Neural progenitor cell (in vitro differentiated cells): ENCODE measurements at regions not wholly inside any gene's neighbourhood (a gene's known extent, or its start where the extent isn't known, plus 50 kb on each side); places are given as distances from the start of the nearest gene placed in this dataset.
A peak's percentile ranks its signal among the peaks of the same experiment; 100 is the strongest.

Experiments
- DNase-seq: peaks from one replicate; pipeline ENCODE4 v3.0.0-alpha.2; 2016; ENCODE audit warnings: low spot score
- H2AFZ ChIP-seq: fragments of 200-600 bp; sonication (generic); replicated peaks from 2 replicates; pipeline ENCODE4 v1.6.1; 2016; ENCODE audit warnings: antibody characterized with exemption
- H3F3A ChIP-seq: fragments of 200-600 bp; sonication (generic); 2 replicates; pipeline ENCODE4 v1.6.1; 2016; ENCODE audit warnings: antibody characterized with exemption, low read depth
- H3K27ac ChIP-seq: fragments of 200-600 bp; sonication (generic); 2 replicates; pipeline ENCODE4 v1.5.1; 2016; ENCODE audit warnings: mild to moderate bottlenecking
- H3K27me3 ChIP-seq: fragments of 200-600 bp; sonication (generic); 2 replicates; pipeline ENCODE4 v1.6.1; 2016; ENCODE audit warnings: mild to moderate bottlenecking, moderate library complexity
- H3K36me3 ChIP-seq: fragments of 200-600 bp; sonication (generic); 2 replicates; pipeline ENCODE4 v1.5.1; 2016
- H3K4me1 ChIP-seq: fragments of 200-600 bp; sonication (generic); 2 replicates; pipeline ENCODE4 v1.6.1; 2016; ENCODE audit warnings: mixed run types
- H3K4me2 ChIP-seq: fragments of 200-600 bp; sonication (generic); 2 replicates; pipeline ENCODE4 v1.6.1; 2016
- H3K4me3 ChIP-seq: fragments of 200-600 bp; sonication (generic); 2 replicates; pipeline ENCODE4 v1.5.1; 2016
- H3K79me2 ChIP-seq: fragments of 200-600 bp; sonication (generic); 2 replicates; pipeline ENCODE4 v1.6.1; 2016; ENCODE audit warnings: low read depth
- H3K9ac ChIP-seq: fragments of 200-600 bp; sonication (generic); 2 replicates; pipeline ENCODE4 v1.6.1; 2016
- H3K9me3 ChIP-seq: fragments of 200-600 bp; sonication (generic); 2 replicates; pipeline ENCODE4 v1.5.1; 2016; ENCODE audit warnings: low read depth
- H4K20me1 ChIP-seq: fragments of 200-600 bp; sonication (generic); 2 replicates; pipeline ENCODE4 v1.6.1; 2016; ENCODE audit warnings: low read depth
- H3K27ac Mint-ChIP-seq: 3 replicates; pipeline ENCODE4 v1.8.0; 2021; ENCODE audit warnings: mixed read lengths
- H3K27me3 Mint-ChIP-seq: 2 replicates; pipeline ENCODE4 v1.8.0; 2022; ENCODE audit warnings: low read depth, mild to moderate bottlenecking, inconsistent platforms, moderate library complexity, mixed read lengths; ENCODE audit not compliant: insufficient read depth
- H3K36me3 Mint-ChIP-seq: 3 replicates; pipeline ENCODE4 v1.8.0; 2021; ENCODE audit warnings: mixed read lengths
- H3K4me1 Mint-ChIP-seq: 3 replicates; pipeline ENCODE4 v1.8.0; 2021; ENCODE audit warnings: mixed read lengths
- H3K4me3 Mint-ChIP-seq: 3 replicates; pipeline ENCODE4 v1.8.0; 2021; ENCODE audit warnings: mild to moderate bottlenecking, moderate library complexity, mixed read lengths
- H3K9me3 Mint-ChIP-seq: 3 replicates; pipeline ENCODE4 v1.8.0; 2020; ENCODE audit warnings: mixed read lengths
- CTCF ChIP-seq: fragments of 200-600 bp; sonication (generic); IDR thresholded peaks from 2 replicates; pipeline ENCODE4 v1.5.1; 2017; ENCODE audit warnings: antibody characterized with exemption, mild to moderate bottlenecking
- EZH2 ChIP-seq: fragments of 200-600 bp; sonication (generic); IDR thresholded peaks from 2 replicates; pipeline ENCODE4 v1.6.1; 2017; ENCODE audit warnings: antibody characterized with exemption, mild to moderate bottlenecking, moderate library complexity
- EZH2phosphoT487 ChIP-seq: fragments of 200-600 bp; sonication (generic); IDR thresholded peaks from 2 replicates; pipeline ENCODE4 v1.6.1; 2017; ENCODE audit warnings: antibody characterized with exemption

- no peak overlapping the region for H3K4me2 ChIP-seq
- H2AFZ ChIP-seq, result peak overlapping the region; percentile 59
- peaks cover 5% of the 10 kb centered on the region for H3K9me3 Mint-ChIP-seq
- H3K4me3 ChIP-seq, result no peak overlapping the region
- H3K27ac Mint-ChIP-seq, result no peak overlapping the region
- H3K4me1 Mint-ChIP-seq, result peaks cover 5% of the 10 kb centered on the region
- TF ChIP-seq CTCF, result no peak
- no peak for TF ChIP-seq EZH2
- TF ChIP-seq EZH2phosphoT487, result no peak
- H3K36me3 ChIP-seq, result no peaks in the 10 kb centered on the region
- H3K9ac ChIP-seq, result no peak overlapping the region
- peaks cover 7% of the 10 kb centered on the region for H3K4me1 ChIP-seq
- H3K27ac ChIP-seq, result no peak overlapping the region
- H3K27me3 ChIP-seq, result no peaks in the 10 kb centered on the region
- no peaks in the 10 kb centered on the region for H3K9me3 ChIP-seq
- DNase-seq, result no peak
- no peaks in the 10 kb centered on the region for H3K36me3 Mint-ChIP-seq
- H3K79me2 ChIP-seq, result no peaks in the 10 kb centered on the region
- H4K20me1 ChIP-seq, result no peaks in the 10 kb centered on the region
- peaks cover 2% of the 10 kb centered on the region for H3K27me3 Mint-ChIP-seq
- no peak overlapping the region for H3K4me3 Mint-ChIP-seq
- no peaks in the 10 kb centered on the region for H3F3A ChIP-seq
Observed at GRCh38 chr4:100823993-100824323, 306.1 kb upstream of the EMCN start.

- Mint-ChIP-seq H3K9me3 (peaks cover under 1% of the 10 kb centered on the region), H3K27me3 (peaks cover 2% of the 10 kb centered on the region), H3K27ac (no peak overlapping the region), H3K4me1 (peaks cover 5% of the 10 kb centered on the region), H3K4me3 (no peak overlapping the region), H3K36me3 (no peaks in the 10 kb centered on the region)
- TF ChIP-seq EZH2 (no peak), EZH2phosphoT487 (no peak), CTCF (no peak)
- H3K36me3 ChIP-seq, result no peaks in the 10 kb centered on the region
- peak overlapping the region; percentile 59 for H2AFZ ChIP-seq
- no peak overlapping the region for H3K4me2 ChIP-seq
- DNase-seq, result no peak
- H4K20me1 ChIP-seq, result no peaks in the 10 kb centered on the region
- H3K27me3 ChIP-seq, result no peaks in the 10 kb centered on the region
- peaks cover 7% of the 10 kb centered on the region for H3K4me1 ChIP-seq
- H3K4me3 ChIP-seq, result no peak overlapping the region
- no peaks in the 10 kb centered on the region for H3F3A ChIP-seq
- no peaks in the 10 kb centered on the region for H3K9me3 ChIP-seq
- no peak overlapping the region for H3K9ac ChIP-seq
- no peak overlapping the region for H3K27ac ChIP-seq
- H3K79me2 ChIP-seq, result no peaks in the 10 kb centered on the region
Observed at GRCh38 chr4:100823066-100823992, 305.5 kb upstream of the EMCN start.

GRCh38 chr4:100820249-100820648, 302.4 kb upstream of the EMCN start:
- Mint-ChIP-seq H3K27ac (no peak overlapping the region), H3K9me3 (no peaks in the 10 kb centered on the region), H3K27me3 (peaks cover 2% of the 10 kb centered on the region), H3K4me1 (peaks cover 5% of the 10 kb centered on the region), H3K36me3 (no peaks in the 10 kb centered on the region), H3K4me3 (no peak overlapping the region)
- Histone ChIP-seq H3K9ac (no peak overlapping the region), H3K9me3 (no peaks in the 10 kb centered on the region), H3K36me3 (no peaks in the 10 kb centered on the region), H3K27me3 (no peaks in the 10 kb centered on the region), H3F3A (no peaks in the 10 kb centered on the region), H3K4me2 (no peak overlapping the region), H3K79me2 (no peaks in the 10 kb centered on the region), H2AFZ (no peak overlapping the region), H3K4me1 (peaks cover 7% of the 10 kb centered on the region), H4K20me1 (no peaks in the 10 kb centered on the region), H3K27ac (no peak overlapping the region), H3K4me3 (no peak overlapping the region)
- DNase-seq, result no peak
- TF ChIP-seq EZH2 (no peak), CTCF (no peak), EZH2phosphoT487 (no peak)
